ENCODE measurements at regions not wholly inside any gene's neighbourhood (a gene's known extent, or its start where the extent isn't known, plus 50 kb on each side); places are given as distances from the start of the nearest gene placed in this dataset.

DNA sequence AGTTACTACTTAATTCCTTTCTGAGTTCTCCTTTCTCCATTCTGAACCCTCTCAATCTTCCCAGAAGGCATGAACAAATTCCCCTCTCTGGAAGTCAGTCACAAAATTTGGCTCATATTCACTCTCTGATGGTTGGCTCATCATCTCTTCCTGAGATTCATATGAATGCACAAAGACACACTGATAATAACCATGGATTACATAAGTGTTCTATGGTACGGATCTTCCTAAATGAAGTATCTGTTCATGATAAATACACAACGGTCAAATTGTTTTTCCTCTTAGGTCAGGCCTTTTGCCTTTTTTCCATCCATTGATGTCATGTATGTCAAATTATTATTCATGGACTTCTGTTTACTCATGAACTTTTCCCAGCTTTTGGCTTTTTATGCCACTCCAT, 162.6 kb downstream of the P2RY1 start:
- H3K9me3 Mint-ChIP-seq = no peaks in the 10 kb centered on the region
- peaks cover 2% of the 10 kb centered on the region for H3K27me3 Mint-ChIP-seq
- ChIA-PET POLR2A (no interaction called here), CTCF (no interaction called here)
- intact Hi-C loops (cut with micrococcal nuclease) = no loop called here
- ATAC-seq (ENCODE audit: low read depth) (no peak), DNase-seq (no peak)
- H3K27ac Mint-ChIP-seq = no peak overlapping the region
- no peaks in the 10 kb centered on the region for H3K36me3 Mint-ChIP-seq (ENCODE audit: low read depth)
- no peaks in the 10 kb centered on the region for H3K4me1 Mint-ChIP-seq
- no peak overlapping the region for H3K4me3 Mint-ChIP-seq
- TF ChIP-seq, protein P1, sequence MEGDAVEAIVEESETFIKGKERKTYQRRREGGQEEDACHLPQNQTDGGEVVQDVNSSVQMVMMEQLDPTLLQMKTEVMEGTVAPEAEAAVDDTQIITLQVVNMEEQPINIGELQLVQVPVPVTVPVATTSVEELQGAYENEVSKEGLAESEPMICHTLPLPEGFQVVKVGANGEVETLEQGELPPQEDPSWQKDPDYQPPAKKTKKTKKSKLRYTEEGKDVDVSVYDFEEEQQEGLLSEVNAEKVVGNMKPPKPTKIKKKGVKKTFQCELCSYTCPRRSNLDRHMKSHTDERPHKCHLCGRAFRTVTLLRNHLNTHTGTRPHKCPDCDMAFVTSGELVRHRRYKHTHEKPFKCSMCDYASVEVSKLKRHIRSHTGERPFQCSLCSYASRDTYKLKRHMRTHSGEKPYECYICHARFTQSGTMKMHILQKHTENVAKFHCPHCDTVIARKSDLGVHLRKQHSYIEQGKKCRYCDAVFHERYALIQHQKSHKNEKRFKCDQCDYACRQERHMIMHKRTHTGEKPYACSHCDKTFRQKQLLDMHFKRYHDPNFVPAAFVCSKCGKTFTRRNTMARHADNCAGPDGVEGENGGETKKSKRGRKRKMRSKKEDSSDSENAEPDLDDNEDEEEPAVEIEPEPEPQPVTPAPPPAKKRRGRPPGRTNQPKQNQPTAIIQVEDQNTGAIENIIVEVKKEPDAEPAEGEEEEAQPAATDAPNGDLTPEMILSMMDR (IDR thresholded peaks at IDR 0.05) = no peak

- Mint-ChIP-seq H3K9me3 (no peaks in the 10 kb centered on the region), H3K4me3 (no peak overlapping the region), H3K27me3 (peaks cover 2% of the 10 kb centered on the region), H3K4me1 (no peaks in the 10 kb centered on the region), H3K36me3 (ENCODE audit: low read depth) (no peaks in the 10 kb centered on the region), H3K27ac (no peak overlapping the region)
- POLR2A ChIA-PET = no interaction called here
- DNase-seq (no peak), ATAC-seq (ENCODE audit: low read depth) (no peak)
- CTCF ChIA-PET = no interaction called here
- intact Hi-C loops (cut with micrococcal nuclease) = no loop called here
- TF ChIP-seq, protein P1 (IDR thresholded peaks at IDR 0.05) = no peak
Observed at GRCh38 chr3:152998591-152998990, 163.4 kb upstream of the RAP2B start.

- no peak for ATAC-seq (ENCODE audit: low read depth)
- intact Hi-C loops (cut with micrococcal nuclease) = no loop called here
- H3K36me3 Mint-ChIP-seq (ENCODE audit: low read depth) = no peaks in the 10 kb centered on the region
Observed at GRCh38 chr3:153000325-153000724, 161.7 kb upstream of the RAP2B start.

GRCh38 chr3:153001210-153002078, 160.6 kb upstream of the RAP2B start:
- Mint-ChIP-seq H3K27me3 (peaks cover 2% of the 10 kb centered on the region), H3K27ac (no peak overlapping the region), H3K9me3 (no peaks in the 10 kb centered on the region), H3K4me1 (no peaks in the 10 kb centered on the region), H3K36me3 (ENCODE audit: low read depth) (no peaks in the 10 kb centered on the region), H3K4me3 (no peak overlapping the region)
- POLR2A ChIA-PET = no interaction called here
- no peak for ATAC-seq (ENCODE audit: low read depth)
- intact Hi-C loops (cut with micrococcal nuclease) = no loop called here
- no peak for DNase-seq
- TF ChIP-seq, protein P1 (IDR thresholded peaks at IDR 0.05) = no peak
- CTCF ChIA-PET = no interaction called here

More at GRCh38 chr3:153000325-153000724, 161.7 kb upstream of the RAP2B start:
- DNase-seq = no peak
- POLR2A ChIA-PET = no interaction called here
- Mint-ChIP-seq H3K9me3 (no peaks in the 10 kb centered on the region), H3K27ac (no peak overlapping the region), H3K4me3 (no peak overlapping the region), H3K27me3 (peaks cover 2% of the 10 kb centered on the region), H3K4me1 (no peaks in the 10 kb centered on the region)
- TF ChIP-seq, protein P1 (IDR thresholded peaks at IDR 0.05) = no peak
- CTCF ChIA-PET = no interaction called here

GRCh38 chr3:153003441-153003840, 158.6 kb upstream of the RAP2B start:
- ATAC-seq (ENCODE audit: low read depth) = no peak
- TF ChIP-seq, protein P1 (IDR thresholded peaks at IDR 0.05) = no peak
- Mint-ChIP-seq H3K9me3 (no peaks in the 10 kb centered on the region), H3K36me3 (ENCODE audit: low read depth) (no peaks in the 10 kb centered on the region), H3K4me3 (no peak overlapping the region), H3K27me3 (no peaks in the 10 kb centered on the region), H3K4me1 (no peaks in the 10 kb centered on the region), H3K27ac (no peak overlapping the region)
- intact Hi-C loops (cut with micrococcal nuclease) = no loop called here
- DNase-seq = no peak
- ChIA-PET CTCF (no interaction called here), POLR2A (no interaction called here)
